Liver (tissue), 8 donors: ENCODE measurements at regions not wholly inside any gene's neighbourhood (a gene's known extent, or its start where the extent isn't known, plus 50 kb on each side); places are given as distances from the start of the nearest gene placed in this dataset.

Experiments used
- DNase-seq: peaks from one replicate; pipeline ENCODE4 v3.0.0-alpha.2; 2017; ENCODE audit warnings: low spot score
- H3K27ac ChIP-seq, 2 donors: one replicate each; pipeline ENCODE4 v1.7.0; 2013; ENCODE audit warnings: inconsistent platforms in 2 of 2, low read length in 2 of 2, control low read depth in 1 of 2, low read depth in 1 of 2, mild to moderate bottlenecking in 1 of 2
- H3K27me3 ChIP-seq, 4 donors: one replicate each; pipeline versions ENCODE4 v1.6.1 to v1.7.0; 2013; ENCODE audit warnings: low read length in 3 of 4, inconsistent platforms in 1 of 4, mild to moderate bottlenecking in 1 of 4, moderate library complexity in 1 of 4; ENCODE audit not compliant: control insufficient read depth in 4 of 4, insufficient read depth in 4 of 4
- H3K36me3 ChIP-seq, 4 donors: one replicate each; pipeline versions ENCODE4 v1.6.1 to v1.7.0; 2013; ENCODE audit warnings: low read length in 3 of 4, mild to moderate bottlenecking in 3 of 4, low read depth in 1 of 4, moderate library complexity in 1 of 4; ENCODE audit not compliant: control insufficient read depth in 4 of 4, insufficient read depth in 3 of 4
- H3K4me1 ChIP-seq, 4 donors: one replicate each; pipeline versions ENCODE4 v1.6.1 to v1.7.0; 2013; ENCODE audit warnings: low read length in 3 of 4, mild to moderate bottlenecking in 3 of 4, moderate library complexity in 1 of 4; ENCODE audit not compliant: control insufficient read depth in 4 of 4, insufficient read depth in 4 of 4
- H3K4me3 ChIP-seq, 3 donors: one replicate each; pipeline versions ENCODE4 v1.6.1 to v1.7.0; 2013; ENCODE audit warnings: low read length in 3 of 3, control low read depth in 1 of 3, low read depth in 1 of 3, mild to moderate bottlenecking in 1 of 3
- H3K9ac ChIP-seq, 2 donors: one replicate each; pipeline ENCODE4 v1.7.0; 2013; ENCODE audit warnings: low read length in 2 of 2, mild to moderate bottlenecking in 2 of 2, moderate library complexity in 2 of 2, control low read depth in 1 of 2, low read depth in 1 of 2
- H3K9me3 ChIP-seq, 4 donors: one replicate each; pipeline versions ENCODE4 v1.6.1 to v1.7.0; 2013; ENCODE audit warnings: low read length in 3 of 4; ENCODE audit not compliant: control insufficient read depth in 4 of 4
- ATF3 ChIP-seq: IDR thresholded peaks from 2 replicates; pipeline ENCODE4 v1.6.1; 2016; ENCODE audit warnings: antibody characterized with exemption
- CTCF ChIP-seq: fragments of 150-350 bp; IDR thresholded peaks from 2 replicates; pipeline ENCODE4 v1.5.1; 2017; ENCODE audit warnings: improper control_type of control experiment, low read depth, low read length; ENCODE audit not compliant: missing input control
- EGR1 ChIP-seq, 2 donors: IDR thresholded peaks; 2 replicates each; pipeline ENCODE4 v1.6.1; 2016 to 2018; ENCODE audit warnings: antibody characterized with exemption in 2 of 2, low read depth in 2 of 2
- FOXA1 ChIP-seq: IDR thresholded peaks from 2 replicates; pipeline ENCODE4 v1.6.1; 2016; ENCODE audit warnings: antibody characterized with exemption
- FOXA2 ChIP-seq: IDR thresholded peaks from 2 replicates; pipeline ENCODE4 v1.6.1; 2016; ENCODE audit warnings: antibody characterized with exemption
- GABPA ChIP-seq, 2 donors: IDR thresholded peaks in 1 of 2; conservative IDR thresholded peaks in 1 of 2; 2 replicates each; pipeline ENCODE4 v1.6.1; 2016; ENCODE audit warnings: antibody characterized with exemption in 2 of 2, mild to moderate bottlenecking in 1 of 2, moderate library complexity in 1 of 2
- HNF4A ChIP-seq, 2 donors: conservative IDR thresholded peaks; 2 replicates each; pipeline ENCODE4 v1.6.1; 2016; ENCODE audit warnings: antibody characterized with exemption in 2 of 2, mild to moderate bottlenecking in 2 of 2
- HNF4G ChIP-seq: IDR thresholded peaks from 2 replicates; pipeline ENCODE4 v1.6.1; 2016; ENCODE audit warnings: antibody characterized with exemption
- JUND ChIP-seq, 2 donors: IDR thresholded peaks; 2 replicates each; pipeline ENCODE4 v1.6.1; 2016; ENCODE audit warnings: antibody characterized with exemption in 2 of 2
- MAX ChIP-seq: IDR thresholded peaks from 2 replicates; pipeline ENCODE4 v1.6.1; 2016; ENCODE audit warnings: antibody characterized with exemption
- NR2F2 ChIP-seq: IDR thresholded peaks from 2 replicates; pipeline ENCODE4 v1.6.1; 2016; ENCODE audit warnings: antibody characterized with exemption
- RAD21 ChIP-seq, 2 donors: IDR thresholded peaks; 2 replicates each; pipeline ENCODE4 v1.6.1; 2016; ENCODE audit warnings: antibody characterized with exemption in 2 of 2, mild to moderate bottlenecking in 2 of 2
- REST ChIP-seq: IDR thresholded peaks from 2 replicates; pipeline ENCODE4 v1.6.1; 2016; ENCODE audit warnings: antibody characterized with exemption, mild to moderate bottlenecking
- RXRA ChIP-seq, 2 donors: IDR thresholded peaks; 2 replicates each; pipeline ENCODE4 v1.6.1; 2017 to 2018; ENCODE audit warnings: antibody characterized with exemption in 2 of 2, mild to moderate bottlenecking in 1 of 2
- SP1 ChIP-seq: IDR thresholded peaks from 2 replicates; pipeline ENCODE4 v1.6.1; 2018; ENCODE audit warnings: antibody characterized with exemption, mild to moderate bottlenecking
- TAF1 ChIP-seq: conservative IDR thresholded peaks from 2 replicates; pipeline ENCODE4 v1.6.1; 2016; ENCODE audit warnings: antibody characterized with exemption, mild to moderate bottlenecking
- YY1 ChIP-seq: IDR thresholded peaks from 2 replicates; pipeline ENCODE4 v1.6.1; 2016; ENCODE audit warnings: antibody characterized with exemption, mild to moderate bottlenecking
- ZBTB33 ChIP-seq: IDR thresholded peaks from 2 replicates; pipeline ENCODE4 v1.6.1; 2016; ENCODE audit warnings: antibody characterized with exemption
- WGBS: extraction: QIAGEN DNeasy Blood & Tissue Kit; methylation state at CpG from one replicate; pipeline ENCODE4 v1.1.7; 2013; 5-methylcytosine and 5-hydroxymethylcytosine counted together
- donor health status: healthy.
- donor health status: healthy.
- donor health status: healthy.
- donor health status: healthy.
- donor health status: healthy.

GRCh38 chr22:48670731-48671130 is 1156.9 kb downstream of the BRD1 start:
- Histone ChIP-seq H3K4me1 (no peaks in the 10 kb centered on the region), H3K27ac (no peak overlapping the region), H3K36me3 (no peaks in the 10 kb centered on the region), H3K4me3 (no peak overlapping the region), H3K27me3 (no peaks in the 10 kb centered on the region), H3K9ac (no peak overlapping the region), H3K9me3 (peaks cover 4 to 19% (median 12%) of the 10 kb centered on the region in 4 donors)
- no peak for TF ChIP-seq HNF4G
- no peak for TF ChIP-seq RXRA (IDR thresholded peaks at IDR 0.05)
- TF ChIP-seq JUND (IDR thresholded peaks at IDR 0.05) = no peak
- TF ChIP-seq NR2F2 = no peak
- no peak for TF ChIP-seq SP1
- TF ChIP-seq MAX = no peak
- no peak for TF ChIP-seq TAF1
- TF ChIP-seq FOXA1 = no peak
- no peak for TF ChIP-seq HNF4A (conservative IDR thresholded peaks at IDR 0.05)
- TF ChIP-seq ZBTB33 = no peak
- no peak for TF ChIP-seq CTCF
- TF ChIP-seq GABPA (IDR thresholded peaks at IDR 0.05 in 1 of 2, conservative IDR thresholded peaks at IDR 0.05 in 1 of 2) = no peak
- TF ChIP-seq YY1 = no peak
- TF ChIP-seq EGR1 (IDR thresholded peaks at IDR 0.05; ENCODE audit: low read depth in 2 of 2) = no peak
- no peak for TF ChIP-seq ATF3
- 70% methylated on average over 5 of the region's 5 CpGs for WGBS
- no peak for DNase-seq

GRCh38 chr22:48669986-48670716 is 1157.5 kb downstream of the BRD1 start:
- Histone ChIP-seq H3K4me3 (no peak overlapping the region), H3K9ac (no peak overlapping the region), H3K27ac (no peak overlapping the region), H3K36me3 (no peaks in the 10 kb centered on the region), H3K9me3 (peaks cover 4 to 19% (median 12%) of the 10 kb centered on the region in 4 donors), H3K4me1 (no peaks in the 10 kb centered on the region), H3K27me3 (no peaks in the 10 kb centered on the region)
- no peak for DNase-seq
- 91% methylated on average over 23 of the region's 23 CpGs for WGBS
- TF ChIP-seq REST (no peak), GABPA (IDR thresholded peaks at IDR 0.05 in 1 of 2, conservative IDR thresholded peaks at IDR 0.05 in 1 of 2) (no peak), SP1 (no peak), RAD21 (IDR thresholded peaks at IDR 0.05) (no peak), YY1 (no peak), EGR1 (IDR thresholded peaks at IDR 0.05; ENCODE audit: low read depth in 2 of 2) (no peak), FOXA2 (no peak), MAX (no peak), JUND (IDR thresholded peaks at IDR 0.05) (no peak), ZBTB33 (no peak), FOXA1 (no peak), HNF4G (no peak), TAF1 (no peak), ATF3 (no peak)
